ENCODE measurements at regions not wholly inside any gene's neighbourhood (a gene's known extent, or its start where the extent isn't known, plus 50 kb on each side); places are given as distances from the start of the nearest gene placed in this dataset.

- DNase-seq (ENCODE audit: low read depth) = no peak
Measured at GRCh38 chr1:14441302-14441741, 157.2 kb upstream of the KAZN start.

GRCh38 chr1:14442669-14443068, 155.8 kb upstream of the KAZN start:
- DNase-seq (ENCODE audit: low read depth) = no peak

- no peak for DNase-seq (ENCODE audit: low read depth)
Measured at GRCh38 chr1:14443164-14443787, 155.2 kb upstream of the KAZN start.

GRCh38 chr1:14451217-14451616, 147.3 kb upstream of the KAZN start:
- no peak for DNase-seq (ENCODE audit: low read depth)

- no peak for DNase-seq (ENCODE audit: low read depth)
Measured at GRCh38 chr1:14452551-14452950, 145.9 kb upstream of the KAZN start.

- DNase-seq (ENCODE audit: low read depth) = no peak
Measured at GRCh38 chr1:14460173-14460572, 138.3 kb upstream of the KAZN start.

GRCh38 chr1:14462851-14463250, 135.6 kb upstream of the KAZN start:
- DNase-seq (ENCODE audit: low read depth) = no peak

GRCh38 chr1:14466006-14466405, 132.5 kb upstream of the KAZN start:
- DNase-seq (ENCODE audit: low read depth) = no peak

DNA sequence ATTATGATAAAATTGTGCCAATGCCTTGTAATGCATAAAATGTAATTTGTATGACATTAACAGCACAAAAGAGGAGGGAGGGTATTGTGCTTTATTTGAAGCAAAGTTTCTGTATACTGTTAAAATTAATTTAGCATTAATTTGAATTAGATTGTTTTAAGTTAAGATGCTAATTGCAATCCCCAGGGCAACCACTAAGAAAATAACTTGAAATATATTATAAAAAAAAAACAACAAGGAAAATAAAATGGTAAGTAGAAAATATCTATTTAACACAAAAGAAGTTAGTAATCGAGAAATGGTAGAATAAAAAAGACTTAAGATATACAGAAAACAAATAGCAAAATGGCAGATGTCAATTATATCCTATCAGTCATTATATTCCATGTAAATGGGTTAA, 131.4 kb upstream of the KAZN start:
- no peak for DNase-seq (ENCODE audit: low read depth)

GRCh38 chr1:14468751-14469150, 129.7 kb upstream of the KAZN start:
- DNase-seq (ENCODE audit: low read depth) = no peak

GRCh38 chr1:14470802-14471201, 127.7 kb upstream of the KAZN start:
- DNase-seq (ENCODE audit: low read depth) = no peak

GRCh38 chr1:14474856-14475255, 123.6 kb upstream of the KAZN start:
- DNase-seq (ENCODE audit: low read depth) = no peak

- no peak for DNase-seq (ENCODE audit: low read depth)
Measured at GRCh38 chr1:14476170-14476955, 122.1 kb upstream of the KAZN start.

- DNase-seq (ENCODE audit: low read depth) = no peak
Measured at GRCh38 chr1:14478120-14478519, 120.4 kb upstream of the KAZN start.

DNA sequence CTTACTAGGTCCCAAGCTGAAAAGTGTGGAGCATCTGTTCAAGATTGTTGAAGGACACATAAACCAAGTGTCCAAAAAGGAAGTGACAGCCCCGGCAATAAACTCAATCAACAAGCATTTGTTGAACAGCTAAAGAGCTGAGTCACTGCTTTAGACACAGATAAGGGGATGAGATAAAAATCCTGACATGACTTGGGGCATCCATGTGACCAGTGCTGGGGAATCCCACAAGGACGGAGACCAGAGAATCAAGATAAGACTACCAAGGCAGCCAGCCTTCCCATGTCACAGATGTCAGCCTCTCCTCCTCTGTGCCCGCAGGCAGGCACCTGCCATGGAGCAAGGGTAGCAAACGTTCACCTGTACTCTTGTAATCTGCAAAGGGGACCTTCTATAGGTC, 118.6 kb upstream of the KAZN start:
- no peak for DNase-seq (ENCODE audit: low read depth)

GRCh38 chr1:14482784-14483450, 115.6 kb upstream of the KAZN start:
- no peak for DNase-seq (ENCODE audit: low read depth)

DNA sequence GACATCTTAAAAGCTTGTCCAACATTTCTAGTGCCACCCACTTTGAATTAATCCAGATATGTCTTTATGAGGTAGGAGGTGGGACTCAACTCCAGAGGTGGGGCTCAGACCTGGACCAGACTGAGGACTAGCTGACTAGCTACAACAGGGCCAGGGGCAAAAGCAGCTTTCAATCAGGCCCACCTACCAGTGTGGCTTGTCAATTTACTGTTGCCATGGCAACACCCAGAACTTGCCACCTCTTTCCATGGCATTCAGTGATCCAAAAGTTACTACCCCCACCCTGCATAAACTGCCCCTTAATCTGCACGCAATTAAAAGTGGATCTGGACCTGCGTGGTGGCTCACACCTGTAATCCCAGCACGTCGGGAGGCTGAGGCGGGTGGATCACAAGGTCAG, 113.2 kb upstream of the KAZN start:
- no peak for DNase-seq (ENCODE audit: low read depth)

GRCh38 chr1:14486401-14487201, 111.9 kb upstream of the KAZN start:
- DNase-seq (ENCODE audit: low read depth) = peak; percentile 2

- DNase-seq (ENCODE audit: low read depth) = no peak
Measured at GRCh38 chr1:14487671-14488070, 110.8 kb upstream of the KAZN start.

DNA sequence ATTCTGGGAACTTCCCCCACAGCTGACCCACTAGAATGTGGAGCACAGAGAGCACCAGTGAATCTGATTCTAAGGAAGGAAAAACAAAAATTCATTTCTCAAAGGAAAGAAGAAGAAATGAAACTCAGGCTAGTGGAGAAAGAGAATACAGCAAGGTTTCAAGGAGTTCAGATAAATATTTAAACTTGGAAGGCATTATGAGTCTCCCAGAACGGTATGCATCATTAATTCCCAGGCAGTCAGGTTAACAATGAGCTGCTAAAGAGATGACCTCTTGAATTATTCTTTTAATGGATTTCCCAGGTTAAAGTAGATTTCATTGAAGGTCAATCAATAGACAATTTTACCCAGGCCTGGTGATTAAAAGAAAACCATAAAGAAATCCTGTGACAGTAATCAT, 103.6 kb upstream of the KAZN start:
- no peak for DNase-seq (ENCODE audit: low read depth)

DNA sequence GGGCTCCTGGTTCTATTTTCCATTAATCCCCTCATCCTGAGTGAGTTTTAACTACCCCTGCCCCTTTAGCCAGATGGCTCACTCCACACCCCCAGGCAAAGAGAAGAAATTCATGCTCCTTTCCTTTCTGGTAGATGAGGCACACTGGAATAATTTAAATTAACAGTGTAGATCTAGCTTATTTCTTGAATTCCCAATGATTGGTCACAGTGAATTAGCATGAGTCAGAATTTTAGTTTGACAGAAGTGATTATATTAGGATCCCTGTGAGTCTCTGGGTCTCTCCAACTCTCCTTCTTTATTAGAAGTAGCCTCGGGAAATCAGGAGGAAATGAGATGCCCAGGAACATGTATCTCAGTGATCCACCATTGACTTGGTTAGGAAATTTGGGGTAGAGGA, 103.1 kb upstream of the KAZN start:
- no peak for DNase-seq (ENCODE audit: low read depth)

GRCh38 chr1:14495996-14496395, 102.5 kb upstream of the KAZN start:
- DNase-seq (ENCODE audit: low read depth) = no peak

Measured in amniotic epithelial cell (primary cell).